COR-L47 (cell line): ENCODE measurements at regions not wholly inside any gene's neighbourhood (a gene's known extent, or its start where the extent isn't known, plus 50 kb on each side); places are given as distances from the start of the nearest gene placed in this dataset.

ENCODE experiments used
- DNase-seq: peaks from one replicate; lab custom pipeline; 2025; lab: John Stamatoyannopoulos, UW

DNA sequence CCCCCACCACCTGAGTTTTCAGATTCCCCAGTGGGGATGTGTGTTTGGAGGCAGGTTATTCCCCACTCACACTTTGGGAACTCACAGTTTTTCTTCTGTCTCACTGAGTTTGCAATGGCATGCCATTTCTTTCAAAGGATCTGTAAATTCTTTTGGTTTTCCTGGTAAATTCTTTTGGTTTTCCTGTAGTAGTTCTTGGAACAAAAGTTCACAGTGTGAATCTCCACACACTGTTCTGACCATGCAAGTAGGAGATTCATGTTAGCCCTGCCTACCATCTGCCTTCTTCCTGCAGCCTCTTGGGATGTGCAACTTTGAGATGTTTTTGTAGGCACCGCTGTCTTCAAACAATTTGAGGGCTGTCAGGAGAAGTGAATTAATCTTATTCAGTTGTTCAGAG, 165.6 kb upstream of the OGFRL1 start:
- no peak for DNase-seq

DNA sequence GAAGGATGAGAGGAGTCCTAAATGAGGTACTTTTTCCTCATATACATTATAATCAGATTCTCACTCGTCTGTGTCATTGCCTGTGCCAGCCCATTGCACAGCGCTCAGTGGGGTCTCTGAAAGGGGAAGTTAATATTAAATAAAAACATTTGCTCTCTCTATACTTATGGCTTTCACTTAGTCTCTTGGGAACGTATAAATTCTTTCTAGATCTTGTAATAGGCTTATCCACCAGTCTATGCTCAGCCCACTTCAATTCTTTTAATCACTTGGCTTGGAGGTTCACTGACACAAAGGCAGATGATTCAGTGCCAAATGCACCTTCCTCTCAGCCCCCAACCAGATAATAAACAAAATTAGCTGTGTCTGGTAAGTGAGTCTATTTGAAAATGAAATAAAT, 164.3 kb upstream of the OGFRL1 start:
- no peak for DNase-seq

DNA sequence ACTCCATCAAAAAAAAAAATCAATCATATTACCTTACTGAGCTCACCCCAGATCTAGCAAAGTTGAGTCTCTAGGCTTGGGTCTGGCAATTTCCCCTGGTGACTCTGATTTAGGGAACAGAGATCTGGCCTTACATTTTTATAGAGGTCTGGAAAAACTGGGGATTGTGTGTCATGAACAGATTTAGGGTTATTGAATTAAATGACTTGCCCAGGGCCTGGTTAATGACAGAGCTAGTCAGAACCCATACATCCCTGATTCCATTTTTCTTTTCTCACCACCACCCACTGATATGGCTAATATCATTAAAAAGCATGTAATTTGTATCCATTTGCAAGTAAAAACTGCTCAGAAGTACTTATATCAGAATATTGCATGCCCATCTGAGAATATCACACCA, 163.4 kb upstream of the OGFRL1 start:
- DNase-seq: no peak

DNA sequence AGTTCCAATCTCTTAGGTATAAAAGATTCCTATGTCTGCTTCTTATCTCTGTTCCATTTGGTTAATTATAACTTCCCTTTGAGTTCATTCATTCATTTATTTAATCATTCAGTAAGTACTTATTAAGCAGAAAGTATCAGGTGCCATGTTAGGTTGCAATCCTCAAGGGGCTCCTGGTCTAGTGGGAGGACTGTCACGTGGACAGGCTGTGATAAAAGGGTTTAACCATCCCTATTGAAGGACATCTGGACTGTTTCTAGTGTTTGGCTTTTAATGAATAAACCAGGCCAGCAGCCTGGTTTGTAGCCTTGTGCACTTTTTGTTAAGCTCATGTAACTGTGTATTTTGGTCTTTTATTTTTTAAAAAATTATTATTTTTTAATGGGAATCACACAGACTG, 162.1 kb upstream of the OGFRL1 start:
- no peak for DNase-seq

GRCh38 chr6:71127374-71127773, 161.2 kb upstream of the OGFRL1 start:
- DNase-seq: no peak

- DNase-seq: no peak
Measured at GRCh38 chr6:71130277-71130676, 158.3 kb upstream of the OGFRL1 start.

GRCh38 chr6:71134929-71135642, 153.5 kb upstream of the OGFRL1 start:
- DNase-seq: no peak

DNA sequence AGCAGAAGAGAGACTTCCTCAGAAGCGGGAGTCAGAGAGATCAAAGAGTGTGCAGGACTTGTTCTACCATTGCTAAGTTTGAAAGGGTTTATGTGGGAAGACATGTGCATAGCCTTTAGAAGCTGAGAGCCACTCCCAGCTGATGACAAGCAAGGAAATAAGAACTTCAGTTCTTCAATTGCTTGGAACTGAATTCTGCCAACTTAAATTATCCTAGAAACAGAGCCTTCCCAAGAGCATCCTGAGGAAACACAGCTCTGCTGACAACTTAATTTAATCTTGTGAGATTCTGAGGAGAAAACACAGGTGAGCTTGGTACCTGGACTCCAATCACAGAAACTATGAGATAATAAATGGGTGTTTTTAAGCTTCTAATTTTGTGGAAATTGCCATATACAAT, 150.6 kb upstream of the OGFRL1 start:
- DNase-seq: no peak

DNA sequence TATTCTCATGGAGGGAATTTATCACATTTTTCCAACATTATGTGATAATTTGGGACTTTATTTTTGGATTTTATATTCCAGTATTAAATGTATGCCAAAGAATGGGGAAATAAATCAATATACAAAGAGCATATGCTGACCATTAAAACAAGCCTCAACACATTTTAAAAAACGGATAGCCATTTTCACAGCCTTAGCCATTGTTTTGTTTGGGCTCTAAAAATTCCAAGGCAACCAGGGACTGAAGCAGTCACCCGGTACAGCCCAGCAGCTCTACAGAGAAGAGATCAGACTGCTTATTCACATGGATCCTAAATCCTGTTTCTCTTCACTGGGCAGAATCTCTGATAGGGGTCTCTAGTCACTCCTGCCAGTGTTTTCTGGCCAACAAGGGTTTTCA, 150.2 kb upstream of the OGFRL1 start:
- DNase-seq: no peak

DNA sequence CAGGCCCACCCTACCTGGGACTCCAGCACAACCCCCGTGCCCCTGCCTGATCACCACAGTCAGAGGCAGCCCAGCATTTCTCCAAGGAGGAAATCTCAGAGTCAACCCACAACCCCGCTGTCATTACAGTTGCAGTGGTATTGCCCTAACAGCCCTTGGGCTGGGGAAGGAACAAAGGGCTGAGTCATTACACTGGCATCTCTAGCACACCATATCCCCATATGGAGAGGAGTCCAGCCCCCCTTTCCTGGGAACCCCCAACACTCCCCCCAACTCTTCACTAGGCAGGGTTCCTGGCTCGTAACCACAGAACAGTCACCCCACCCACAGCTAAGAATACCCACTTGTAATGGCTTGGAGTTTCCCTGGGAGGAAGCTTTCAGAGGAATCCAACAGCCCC, 149.4 kb upstream of the OGFRL1 start:
- no peak for DNase-seq

DNA sequence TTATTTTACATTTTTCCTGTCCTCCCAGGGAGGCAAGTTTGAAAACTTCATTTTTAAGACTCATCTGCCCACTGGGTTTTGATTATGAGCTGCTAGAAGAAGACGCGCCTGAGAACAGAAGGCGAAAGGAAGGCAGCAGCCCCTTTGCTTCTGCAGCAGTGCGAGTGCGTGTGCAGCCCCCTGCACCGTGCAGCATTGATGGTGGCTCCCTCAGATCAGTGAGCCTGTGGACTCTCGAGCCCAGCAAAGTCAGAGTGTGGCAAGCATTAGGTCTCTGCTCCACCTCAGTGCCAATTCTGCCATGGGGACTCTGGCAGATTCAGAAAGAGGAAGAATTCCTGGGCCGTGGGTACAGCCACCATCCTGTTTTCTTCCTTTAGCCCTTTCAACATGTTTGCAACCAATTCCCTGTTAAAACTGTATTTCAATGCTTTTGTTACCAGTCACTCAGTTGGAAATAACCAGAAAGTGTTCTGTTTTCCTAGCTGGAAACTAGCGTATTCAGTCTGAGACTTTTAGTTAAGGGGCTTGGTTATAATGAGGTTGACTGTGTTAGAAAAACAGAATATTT, 134.8 kb upstream of the OGFRL1 start:
- DNase-seq: no peak

- no peak for DNase-seq
Measured at GRCh38 chr6:71157345-71157744, 131.3 kb upstream of the OGFRL1 start.

- DNase-seq: no peak
Measured at GRCh38 chr6:71164890-71165289, 123.7 kb upstream of the OGFRL1 start.

- no peak for DNase-seq
Measured at GRCh38 chr6:71168233-71168765, 120.3 kb upstream of the OGFRL1 start.

DNA sequence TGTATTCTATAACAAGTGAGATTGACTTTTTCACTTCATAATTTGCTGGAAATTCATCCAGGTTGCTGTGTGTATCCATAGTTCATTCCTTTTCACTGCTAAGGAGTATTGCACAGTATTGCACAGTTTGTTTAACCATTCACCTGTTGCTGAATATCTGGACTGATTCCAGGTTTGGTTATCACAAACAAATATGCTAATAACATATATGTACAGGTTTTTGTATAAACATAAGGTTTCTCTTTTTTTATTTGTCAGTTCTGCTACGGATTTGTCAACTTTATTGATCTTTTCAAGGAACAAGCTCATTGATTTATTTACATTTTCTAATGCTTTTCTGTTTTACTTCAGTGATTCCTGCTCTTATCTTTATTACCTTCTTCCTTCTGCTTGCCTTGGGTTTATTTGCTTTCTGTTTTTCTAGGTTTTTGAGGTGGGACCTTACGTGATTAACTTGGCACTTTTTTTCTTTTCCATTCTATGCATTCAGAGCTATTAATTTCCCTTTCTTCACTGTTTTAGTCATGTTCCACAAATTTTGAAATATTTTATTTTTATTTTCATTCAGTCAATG, 117.0 kb upstream of the OGFRL1 start:
- no peak for DNase-seq

GRCh38 chr6:71179249-71179885, 109.2 kb upstream of the OGFRL1 start:
- DNase-seq: no peak

DNA sequence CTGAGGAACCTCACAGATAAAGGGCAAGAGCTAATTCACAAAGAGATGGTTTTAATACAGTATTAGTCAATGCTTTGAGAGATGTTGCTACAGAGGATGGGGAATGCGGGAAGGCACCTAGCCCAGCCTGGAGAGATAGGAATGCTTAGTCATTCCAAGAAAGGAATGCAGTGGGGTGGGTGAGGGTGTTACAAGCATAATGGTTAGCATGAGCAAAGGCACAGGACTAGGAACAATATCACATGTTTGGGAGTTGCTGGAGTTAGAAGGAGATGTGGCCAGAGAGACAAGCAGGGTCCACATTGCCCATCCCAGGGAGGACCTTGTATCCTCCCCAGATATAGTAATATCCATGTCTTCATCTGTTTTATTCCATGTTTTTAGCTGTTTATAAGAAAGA, 107.0 kb upstream of the OGFRL1 start:
- DNase-seq: no peak

DNA sequence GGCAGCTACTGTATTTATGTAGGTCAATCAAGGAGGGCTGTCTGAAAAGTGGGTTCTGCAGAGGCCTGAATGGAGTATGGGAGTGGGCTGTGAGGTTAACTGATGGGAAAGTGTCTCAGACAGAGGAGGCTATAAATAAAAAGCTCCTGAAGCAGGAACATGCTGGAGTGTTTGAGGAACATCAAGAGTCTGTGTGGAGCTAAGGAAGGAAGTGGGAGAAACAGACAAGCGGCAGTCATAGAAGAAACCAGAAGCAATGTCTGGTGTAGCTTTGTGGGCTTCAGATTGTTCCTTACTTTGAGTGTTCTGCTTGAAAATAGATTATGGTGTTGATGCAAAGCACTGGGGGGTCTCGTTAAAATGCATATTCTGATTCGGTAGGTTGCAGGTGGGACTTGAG, 101.5 kb upstream of the OGFRL1 start:
- DNase-seq: no peak

- DNase-seq: peak; percentile 46
Measured at GRCh38 chr6:71190809-71191208, 97.8 kb upstream of the OGFRL1 start.

GRCh38 chr6:71194724-71195123, 93.9 kb upstream of the OGFRL1 start:
- DNase-seq: no peak

- DNase-seq: no peak
Measured at GRCh38 chr6:71197267-71197666, 91.3 kb upstream of the OGFRL1 start.

DNA sequence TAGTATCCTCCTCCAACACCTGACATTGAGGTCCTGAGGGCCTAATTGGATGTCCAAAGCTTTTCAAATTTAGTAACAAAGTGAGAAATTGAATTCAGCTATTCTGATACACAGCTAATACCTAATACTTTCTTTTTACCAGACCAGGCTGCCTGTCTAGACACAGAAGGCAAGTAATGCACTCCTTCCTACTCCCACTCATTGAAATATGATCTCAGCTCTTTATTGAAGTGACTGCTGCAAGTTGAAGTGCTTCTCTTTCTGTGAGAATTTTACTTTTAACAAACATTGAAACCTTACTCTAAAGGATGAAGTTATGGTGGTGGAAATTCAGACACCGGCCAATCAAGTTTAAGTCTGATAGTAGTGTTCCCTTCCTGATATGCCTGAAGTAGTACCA, 90.8 kb upstream of the OGFRL1 start:
- no peak for DNase-seq

DNA sequence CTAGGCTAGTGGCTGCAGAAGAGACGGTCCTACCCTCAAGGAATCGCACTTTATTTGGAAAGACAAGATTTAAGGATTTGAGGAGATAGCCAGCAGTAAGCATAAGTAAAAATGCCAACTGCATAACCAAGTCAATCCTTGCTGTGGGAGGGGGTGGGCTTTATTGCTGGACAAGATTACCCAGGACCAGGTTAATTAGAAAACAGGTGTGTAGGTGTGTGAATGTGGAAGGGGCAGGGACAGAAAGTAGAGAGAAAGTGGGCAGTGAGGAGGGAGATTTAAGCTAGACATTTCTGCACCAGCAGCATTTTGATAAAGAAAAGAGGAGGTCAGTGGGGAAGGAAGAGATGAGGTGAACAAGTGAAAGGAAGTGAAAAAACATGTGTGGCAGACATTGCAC, 89.7 kb upstream of the OGFRL1 start:
- no peak for DNase-seq
